Panc1 (cell line): ENCODE measurements at regions not wholly inside any gene's neighbourhood (a gene's known extent, or its start where the extent isn't known, plus 50 kb on each side); places are given as distances from the start of the nearest gene placed in this dataset.

ENCODE experiments used
- ATAC-seq: fragments of 200-7000 bp; cut with Tn5 transposase; 2 replicates; pipeline ENCODE4 v1.9.1; 2020; ENCODE audit warnings: mild to moderate bottlenecking, moderate library complexity
- BruUV-seq: library from RNA; stranded (reverse); fragments of 400-500 nt; replicated peaks from 2 replicates; lab custom pipeline; 2021; lab: Mats Ljungman, UMichigan
- CTCF ChIA-PET: fragments of 300-600 bp; sonication (Branson Sonifier 250); formaldehyde crosslinking; loops from one replicate; lab custom pipeline; 2022; ENCODE audit warnings: antibody characterized with exemption; lab: Charles Lee
- POLR2A ChIA-PET: fragments of 300-600 bp; sonication (Branson Sonifier 250); formaldehyde crosslinking; loops from one replicate; lab custom pipeline; 2022; ENCODE audit warnings: antibody characterized with exemption; lab: Charles Lee
- DNase-seq: peaks from one replicate; pipeline ENCODE4 v3.0.0-alpha.2; 2010; ENCODE audit warnings: low read depth, low spot score
- H3K27ac ChIP-seq: 2 replicates; pipeline ENCODE4 v1.5.1; 2011; ENCODE audit warnings: mild to moderate bottlenecking, low read length, inconsistent platforms
- H3K27me3 ChIP-seq: fragments of 200-500 bp; sonication (Bioruptor generic); 2 replicates; pipeline ENCODE4 v1.6.0; 2014; ENCODE audit warnings: low read length, inconsistent platforms; ENCODE audit not compliant: control insufficient read depth, insufficient read depth
- H3K36me3 ChIP-seq: fragments of 200-500 bp; sonication (Bioruptor generic); 2 replicates; pipeline ENCODE4 v1.5.1; 2014; ENCODE audit warnings: inconsistent platforms, mild to moderate bottlenecking, low read length, moderate library complexity; ENCODE audit not compliant: control insufficient read depth, insufficient read depth
- H3K4me1 ChIP-seq: 2 replicates; pipeline ENCODE4 v1.5.1; 2011; ENCODE audit warnings: inconsistent platforms, mild to moderate bottlenecking, low read length, moderate library complexity; ENCODE audit not compliant: control insufficient read depth, insufficient read depth
- H3K4me3 ChIP-seq, 2 experiments: 2 replicates each; pipeline ENCODE4 v1.5.1; 2011 to 2012; ENCODE audit warnings: low read depth in 2 of 2, low read length in 2 of 2, mild to moderate bottlenecking in 2 of 2, inconsistent platforms in 1 of 2, moderate library complexity in 1 of 2
- H3K9me3 ChIP-seq: fragments of 200-500 bp; sonication (Bioruptor generic); 2 replicates; pipeline ENCODE4 v1.5.1; 2014; ENCODE audit warnings: low read depth, mild to moderate bottlenecking, inconsistent platforms, low read length, moderate library complexity; ENCODE audit not compliant: control insufficient read depth, insufficient read depth
- POLR2AphosphoS5 ChIP-seq: IDR thresholded peaks from 2 replicates; pipeline ENCODE4 v1.6.1; 2012; ENCODE audit warnings: mild to moderate bottlenecking, low read depth, low read length, moderate library complexity
- SIN3A ChIP-seq: IDR thresholded peaks from 2 replicates; pipeline ENCODE4 v1.6.1; 2012; ENCODE audit warnings: low read depth, mild to moderate bottlenecking, low read length, moderate library complexity, borderline replicate concordance; ENCODE audit not compliant: insufficient read depth
- TCF7L2 ChIP-seq: IDR thresholded peaks from 2 replicates; pipeline ENCODE4 v1.6.1; 2011; ENCODE audit warnings: mild to moderate bottlenecking, low read depth, low read length, inconsistent platforms
- in situ Hi-C: cut with HindIII; loops from 2 replicates; pipeline ENCODE4 v1.10.0; 2016; ENCODE audit warnings: low sequenced_read_pairs, low pct_unique_long_range_greater_than_20kb
- intact Hi-C: fragments of 100-400 bp; cut with micrococcal nuclease; formaldehyde crosslinking; loops from one replicate; pipeline ENCODE4 v1.10.0; 2022; ENCODE audit not compliant: unreplicated experiment
- TF ChIP-seq, protein P1 (sequence below): fragments of 450-650 bp; IDR thresholded peaks from 2 replicates; pipeline ENCODE4 v1.5.1; 2017; ENCODE audit warnings: mild to moderate bottlenecking
- TF ChIP-seq, protein P2 (sequence below), 2 experiments: IDR thresholded peaks; 2 replicates each; pipeline ENCODE4 v1.6.1; 2011 to 2012; ENCODE audit warnings: low read depth in 2 of 2, control low read depth in 1 of 2, low read length in 1 of 2, mild to moderate bottlenecking in 1 of 2, moderate library complexity in 1 of 2; ENCODE audit not compliant: insufficient read depth in 1 of 2

- no peaks in the 10 kb centered on the region for H3K27me3 ChIP-seq
- CTCF ChIA-PET = no interaction called here
- no peaks in the 10 kb centered on the region for H3K9me3 ChIP-seq
- H3K4me3 ChIP-seq = no peak overlapping the region
- POLR2A ChIA-PET = no interaction called here
- TF ChIP-seq, protein P1, sequence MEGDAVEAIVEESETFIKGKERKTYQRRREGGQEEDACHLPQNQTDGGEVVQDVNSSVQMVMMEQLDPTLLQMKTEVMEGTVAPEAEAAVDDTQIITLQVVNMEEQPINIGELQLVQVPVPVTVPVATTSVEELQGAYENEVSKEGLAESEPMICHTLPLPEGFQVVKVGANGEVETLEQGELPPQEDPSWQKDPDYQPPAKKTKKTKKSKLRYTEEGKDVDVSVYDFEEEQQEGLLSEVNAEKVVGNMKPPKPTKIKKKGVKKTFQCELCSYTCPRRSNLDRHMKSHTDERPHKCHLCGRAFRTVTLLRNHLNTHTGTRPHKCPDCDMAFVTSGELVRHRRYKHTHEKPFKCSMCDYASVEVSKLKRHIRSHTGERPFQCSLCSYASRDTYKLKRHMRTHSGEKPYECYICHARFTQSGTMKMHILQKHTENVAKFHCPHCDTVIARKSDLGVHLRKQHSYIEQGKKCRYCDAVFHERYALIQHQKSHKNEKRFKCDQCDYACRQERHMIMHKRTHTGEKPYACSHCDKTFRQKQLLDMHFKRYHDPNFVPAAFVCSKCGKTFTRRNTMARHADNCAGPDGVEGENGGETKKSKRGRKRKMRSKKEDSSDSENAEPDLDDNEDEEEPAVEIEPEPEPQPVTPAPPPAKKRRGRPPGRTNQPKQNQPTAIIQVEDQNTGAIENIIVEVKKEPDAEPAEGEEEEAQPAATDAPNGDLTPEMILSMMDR = no peak
- TF ChIP-seq TCF7L2 = no peak
- no peak for TF ChIP-seq SIN3A
- TF ChIP-seq POLR2AphosphoS5 = no peak
- TF ChIP-seq, protein P2, sequence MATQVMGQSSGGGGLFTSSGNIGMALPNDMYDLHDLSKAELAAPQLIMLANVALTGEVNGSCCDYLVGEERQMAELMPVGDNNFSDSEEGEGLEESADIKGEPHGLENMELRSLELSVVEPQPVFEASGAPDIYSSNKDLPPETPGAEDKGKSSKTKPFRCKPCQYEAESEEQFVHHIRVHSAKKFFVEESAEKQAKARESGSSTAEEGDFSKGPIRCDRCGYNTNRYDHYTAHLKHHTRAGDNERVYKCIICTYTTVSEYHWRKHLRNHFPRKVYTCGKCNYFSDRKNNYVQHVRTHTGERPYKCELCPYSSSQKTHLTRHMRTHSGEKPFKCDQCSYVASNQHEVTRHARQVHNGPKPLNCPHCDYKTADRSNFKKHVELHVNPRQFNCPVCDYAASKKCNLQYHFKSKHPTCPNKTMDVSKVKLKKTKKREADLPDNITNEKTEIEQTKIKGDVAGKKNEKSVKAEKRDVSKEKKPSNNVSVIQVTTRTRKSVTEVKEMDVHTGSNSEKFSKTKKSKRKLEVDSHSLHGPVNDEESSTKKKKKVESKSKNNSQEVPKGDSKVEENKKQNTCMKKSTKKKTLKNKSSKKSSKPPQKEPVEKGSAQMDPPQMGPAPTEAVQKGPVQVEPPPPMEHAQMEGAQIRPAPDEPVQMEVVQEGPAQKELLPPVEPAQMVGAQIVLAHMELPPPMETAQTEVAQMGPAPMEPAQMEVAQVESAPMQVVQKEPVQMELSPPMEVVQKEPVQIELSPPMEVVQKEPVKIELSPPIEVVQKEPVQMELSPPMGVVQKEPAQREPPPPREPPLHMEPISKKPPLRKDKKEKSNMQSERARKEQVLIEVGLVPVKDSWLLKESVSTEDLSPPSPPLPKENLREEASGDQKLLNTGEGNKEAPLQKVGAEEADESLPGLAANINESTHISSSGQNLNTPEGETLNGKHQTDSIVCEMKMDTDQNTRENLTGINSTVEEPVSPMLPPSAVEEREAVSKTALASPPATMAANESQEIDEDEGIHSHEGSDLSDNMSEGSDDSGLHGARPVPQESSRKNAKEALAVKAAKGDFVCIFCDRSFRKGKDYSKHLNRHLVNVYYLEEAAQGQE (IDR thresholded peaks at IDR 0.05; ENCODE audit: insufficient read depth in 1 of 2, low read depth in 2 of 2, low read length in 1 of 2) = no peak
- intact Hi-C loops (no loop called here), in situ Hi-C loops (no loop called here)
- H3K36me3 ChIP-seq = no peaks in the 10 kb centered on the region
- DNase-seq (no peak), ATAC-seq (no peak)
- H3K4me1 ChIP-seq = no peaks in the 10 kb centered on the region
- no TSS peak for BruUV-seq
- no peak overlapping the region for H3K27ac ChIP-seq
These were observed 1204.5 kb upstream of the CHAC2 start for GRCh38 chr2:52563151-52563550.

- Histone ChIP-seq H3K36me3 (no peaks in the 10 kb centered on the region), H3K9me3 (no peaks in the 10 kb centered on the region), H3K4me3 (no peak overlapping the region), H3K27ac (no peak overlapping the region), H3K4me1 (no peaks in the 10 kb centered on the region), H3K27me3 (no peaks in the 10 kb centered on the region)
- ChIA-PET CTCF (no interaction called here), POLR2A (no interaction called here)
- in situ Hi-C loops = no loop called here
- intact Hi-C loops = no loop called here
- no TSS peak for BruUV-seq
- TF ChIP-seq, protein P2 (IDR thresholded peaks at IDR 0.05; ENCODE audit: insufficient read depth in 1 of 2, low read depth in 2 of 2, low read length in 1 of 2) = no peak
- TF ChIP-seq SIN3A (no peak), POLR2AphosphoS5 (no peak), TCF7L2 (no peak)
- TF ChIP-seq, protein P1 = no peak
- no peak for ATAC-seq
- DNase-seq = no peak
These were observed 1209.3 kb upstream of the CHAC2 start for GRCh38 chr2:52558265-52558664.
